Omental fat pad (tissue), 3 donors: ENCODE measurements at regions not wholly inside any gene's neighbourhood (a gene's known extent, or its start where the extent isn't known, plus 50 kb on each side); places are given as distances from the start of the nearest gene placed in this dataset.
A peak's percentile ranks its signal among the peaks of the same experiment; 100 is the strongest.

Experiments used
- ATAC-seq: fragments of 150-250 bp; one replicate; pipeline ENCODE4 v1.9.1; 2016; ENCODE audit warnings: mild to moderate bottlenecking, moderate library complexity; ENCODE audit not compliant: low FRiP score
- DNase-seq: peaks from one replicate; pipeline ENCODE4 v3.0.0-alpha.2; 2019; ENCODE audit warnings: low spot score
- TF ChIP-seq, protein P1 (sequence below), 3 donors: fragments of 450-650 bp; IDR thresholded peaks; one replicate each; pipeline ENCODE4 v1.5.1; 2016 to 2017; ENCODE audit warnings: antibody characterized with exemption in 3 of 3, mild to moderate bottlenecking in 3 of 3, moderate library complexity in 2 of 3

DNA sequence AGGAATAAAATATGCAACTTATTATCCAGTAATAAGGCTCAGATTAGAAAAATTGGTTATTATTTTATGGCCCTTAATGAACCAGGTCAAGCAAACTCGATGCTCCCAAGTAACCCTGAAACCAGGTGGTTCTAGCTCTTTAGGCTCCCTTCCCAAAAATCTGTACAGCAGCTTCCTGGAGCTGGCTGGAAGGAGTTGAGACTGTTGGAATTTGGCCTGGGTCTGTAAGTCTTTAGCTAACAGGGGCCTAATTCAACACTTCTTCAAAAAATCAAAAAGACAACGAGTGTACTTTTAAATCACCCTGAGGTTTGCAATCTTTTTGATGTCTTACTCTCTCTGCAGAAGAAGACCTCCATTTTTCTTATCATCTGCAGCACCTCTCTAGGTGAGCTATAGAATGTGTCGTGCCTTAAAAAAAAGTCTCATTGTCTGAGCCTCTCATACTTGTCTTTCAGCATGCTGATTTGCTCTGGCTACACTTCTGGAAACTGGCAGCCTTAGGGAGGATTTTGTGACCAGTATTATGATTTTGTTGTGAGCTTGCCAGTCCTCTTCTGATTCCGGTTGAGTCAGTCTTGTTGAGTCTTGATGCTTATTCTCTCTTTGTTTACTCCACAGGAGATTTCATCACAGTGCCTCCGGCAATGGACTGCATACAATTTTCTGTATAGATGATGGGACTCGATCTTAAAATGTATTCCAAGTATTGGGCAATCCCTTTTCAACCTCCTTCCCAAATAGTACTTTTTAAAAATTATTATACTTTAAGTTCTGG is 235.0 kb upstream of the KBTBD8 start:
- ATAC-seq (no peak), DNase-seq (no peak)
- TF ChIP-seq, protein P1, sequence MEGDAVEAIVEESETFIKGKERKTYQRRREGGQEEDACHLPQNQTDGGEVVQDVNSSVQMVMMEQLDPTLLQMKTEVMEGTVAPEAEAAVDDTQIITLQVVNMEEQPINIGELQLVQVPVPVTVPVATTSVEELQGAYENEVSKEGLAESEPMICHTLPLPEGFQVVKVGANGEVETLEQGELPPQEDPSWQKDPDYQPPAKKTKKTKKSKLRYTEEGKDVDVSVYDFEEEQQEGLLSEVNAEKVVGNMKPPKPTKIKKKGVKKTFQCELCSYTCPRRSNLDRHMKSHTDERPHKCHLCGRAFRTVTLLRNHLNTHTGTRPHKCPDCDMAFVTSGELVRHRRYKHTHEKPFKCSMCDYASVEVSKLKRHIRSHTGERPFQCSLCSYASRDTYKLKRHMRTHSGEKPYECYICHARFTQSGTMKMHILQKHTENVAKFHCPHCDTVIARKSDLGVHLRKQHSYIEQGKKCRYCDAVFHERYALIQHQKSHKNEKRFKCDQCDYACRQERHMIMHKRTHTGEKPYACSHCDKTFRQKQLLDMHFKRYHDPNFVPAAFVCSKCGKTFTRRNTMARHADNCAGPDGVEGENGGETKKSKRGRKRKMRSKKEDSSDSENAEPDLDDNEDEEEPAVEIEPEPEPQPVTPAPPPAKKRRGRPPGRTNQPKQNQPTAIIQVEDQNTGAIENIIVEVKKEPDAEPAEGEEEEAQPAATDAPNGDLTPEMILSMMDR (IDR thresholded peaks at IDR 0.05), result no peak

DNA sequence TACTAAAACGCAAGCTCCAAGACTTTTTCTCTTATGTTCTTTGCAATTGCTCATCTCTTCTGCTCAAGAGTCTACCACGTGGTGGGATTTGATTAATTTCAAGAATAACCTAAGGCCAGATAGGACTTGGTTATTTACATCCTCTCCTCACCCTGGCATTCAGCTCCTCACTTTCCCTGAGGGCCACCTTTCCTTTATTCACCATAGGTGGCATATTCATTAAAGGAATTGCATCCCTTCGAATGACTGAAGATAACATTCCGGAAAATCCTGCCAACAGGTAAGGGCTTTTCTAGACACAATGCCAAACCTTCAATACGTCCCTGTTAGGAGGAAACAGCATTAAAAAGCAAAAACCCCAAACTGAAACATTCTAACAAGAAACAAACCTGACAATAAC is 220.0 kb upstream of the KBTBD8 start:
- DNase-seq (no peak), ATAC-seq (no peak)
- TF ChIP-seq, protein P1 (IDR thresholded peaks at IDR 0.05), result no peak

DNA sequence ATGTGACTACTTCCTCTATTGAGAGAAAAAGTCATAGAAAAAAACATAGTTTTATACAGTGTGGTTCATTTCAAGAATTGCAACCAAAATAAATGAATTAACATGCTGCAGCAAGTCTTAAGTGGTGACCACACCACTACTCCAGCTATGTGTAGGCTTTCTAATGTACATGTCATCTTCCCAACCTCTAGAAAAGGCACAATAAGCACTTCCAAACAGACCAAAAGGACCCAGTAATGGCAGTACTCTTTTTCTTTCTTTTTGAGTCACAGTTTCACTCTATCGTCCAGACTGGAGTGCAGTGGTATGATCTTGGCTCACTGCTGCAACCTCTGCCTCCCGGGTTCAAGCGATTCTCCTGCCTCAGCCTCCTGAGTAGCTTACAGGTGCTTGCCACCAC is 219.3 kb upstream of the KBTBD8 start:
- TF ChIP-seq, protein P1 (IDR thresholded peaks at IDR 0.05), result no peak
- no peak for ATAC-seq
- no peak for DNase-seq

DNA sequence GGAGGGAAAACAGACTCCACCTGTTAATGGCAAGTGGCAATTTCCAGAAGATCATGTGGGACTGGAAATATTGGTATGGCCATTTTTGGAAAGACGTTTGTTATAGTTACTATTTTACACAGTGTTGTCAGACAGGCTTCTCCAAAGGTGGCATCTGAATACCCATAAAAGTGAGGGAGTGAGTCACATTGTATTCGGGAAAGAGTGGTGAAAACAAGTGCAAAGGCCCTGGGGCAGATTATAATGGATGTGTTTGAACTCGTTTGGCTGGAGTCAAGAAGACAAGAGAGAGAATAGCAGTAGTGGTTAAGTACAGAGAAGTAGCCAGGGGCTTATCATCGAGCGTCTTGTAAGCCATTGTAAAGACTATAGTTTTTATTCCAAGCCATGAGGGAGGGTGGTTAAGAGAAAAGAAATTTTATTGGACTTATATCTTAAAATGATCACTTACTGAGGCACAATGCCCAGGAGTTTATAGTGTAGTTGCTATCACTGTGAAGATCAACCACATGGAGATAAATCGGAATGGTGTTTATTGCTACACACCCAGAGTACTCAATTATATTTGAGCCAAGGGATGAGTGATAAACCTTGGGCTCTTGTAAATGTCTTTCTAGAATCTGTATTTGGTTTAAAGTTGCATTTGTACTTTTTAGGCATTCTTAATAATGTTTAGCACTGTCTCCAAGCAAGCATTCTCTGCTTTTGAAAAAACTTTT is 212.8 kb upstream of the KBTBD8 start:
- DNase-seq (no peak), ATAC-seq (no peak)
- TF ChIP-seq, protein P1 (IDR thresholded peaks at IDR 0.05), result no peak

DNA sequence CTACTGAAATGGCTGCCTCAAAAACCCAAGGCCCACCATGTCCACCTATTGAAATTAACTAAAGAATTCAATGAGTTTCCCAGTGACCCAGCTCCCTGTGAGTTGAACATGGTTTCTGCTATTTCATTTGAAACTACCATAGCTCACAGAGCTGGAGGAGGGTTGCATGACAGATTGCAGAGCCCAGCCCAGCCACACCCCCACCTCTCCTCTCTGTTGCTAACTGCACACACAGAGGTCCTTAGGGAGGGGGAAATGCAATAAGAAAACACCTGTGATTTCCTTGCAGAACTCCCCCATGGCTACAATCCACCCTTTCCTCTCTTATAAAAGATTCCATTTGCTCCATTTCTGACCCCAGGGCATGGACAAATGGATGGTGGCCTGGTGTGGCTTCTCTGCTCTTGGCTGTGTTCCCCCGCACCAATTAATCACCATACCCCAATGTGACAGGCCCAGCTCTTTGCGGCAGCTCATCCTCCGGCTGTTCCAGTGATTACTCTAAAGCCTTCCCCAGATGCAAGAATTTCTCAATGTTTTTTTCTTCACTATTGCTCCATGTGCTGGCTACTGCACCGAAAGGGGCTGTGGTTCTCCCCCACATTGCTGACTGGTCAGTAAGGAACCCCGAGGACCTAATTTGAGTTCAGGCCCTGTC is 208.4 kb upstream of the KBTBD8 start:
- TF ChIP-seq, protein P1 (IDR thresholded peaks at IDR 0.05), result no peak
- DNase-seq (no peak), ATAC-seq (peak; percentile 68)

DNA sequence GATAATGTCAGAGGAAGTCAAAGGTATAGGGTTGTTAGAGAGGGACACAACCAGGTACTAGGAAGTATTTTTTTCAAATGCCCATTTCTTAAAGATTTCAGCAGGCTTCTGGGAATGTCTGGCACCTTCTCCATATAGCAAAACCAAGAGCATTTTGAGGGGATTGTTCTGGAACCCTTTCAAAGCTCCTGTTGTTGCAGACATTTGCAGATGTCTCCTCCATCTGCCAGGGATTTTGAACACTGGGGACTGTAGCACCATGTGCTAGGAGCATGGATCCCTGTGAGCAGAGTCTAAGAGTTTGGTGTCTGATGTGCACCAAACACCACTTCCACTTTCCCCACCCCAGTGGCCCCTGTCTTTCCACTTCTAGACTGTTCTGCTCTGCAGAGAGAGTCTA is 206.0 kb upstream of the KBTBD8 start:
- no peak for ATAC-seq
- no peak for DNase-seq
- TF ChIP-seq, protein P1 (IDR thresholded peaks at IDR 0.05), result no peak
